ENCODE measurements at regions not wholly inside any gene's neighbourhood (a gene's known extent, or its start where the extent isn't known, plus 50 kb on each side); places are given as distances from the start of the nearest gene placed in this dataset.

- peaks cover 0 to 3% (median 0%) of the 10 kb centered on the region in 5 donors for H3K36me3 Mint-ChIP-seq
- no peaks in the 10 kb centered on the region for H3K27me3 ChIP-seq (ENCODE audit: control insufficient read depth in 2 of 2, insufficient read depth in 2 of 2, low read length in 2 of 2)
- DNase-seq (no peak), ATAC-seq (no peak)
- H3K9me3 Mint-ChIP-seq = peaks cover 0 to 16% (median 3%) of the 10 kb centered on the region in 11 donors
- H3K4me3 ChIP-seq (ENCODE audit: low read length) = no peak overlapping the region
- ChIA-PET POLR2A (no interaction called here), CTCF (no interaction called here)
- H3K4me3 Mint-ChIP-seq = no peak overlapping the region
- intact Hi-C loops (cut with micrococcal nuclease) = no loop called here
- H3K27ac Mint-ChIP-seq = no peak overlapping the region
- no peaks in the 10 kb centered on the region for H3K4me1 Mint-ChIP-seq
- H3K9me3 ChIP-seq (ENCODE audit: control insufficient read depth in 2 of 3, low read length in 3 of 3) = no peaks in the 10 kb centered on the region
- no peak overlapping the region for H3K27ac ChIP-seq (ENCODE audit: low read depth, low read length)
- peaks cover 0 to 5% (median 0%) of the 10 kb centered on the region in 5 donors for H3K27me3 Mint-ChIP-seq
- no peaks in the 10 kb centered on the region for H3K4me1 ChIP-seq (ENCODE audit: control insufficient read depth in 2 of 2, insufficient read depth in 2 of 2, low read length in 2 of 2)
- no peaks in the 10 kb centered on the region for H3K36me3 ChIP-seq (ENCODE audit: control insufficient read depth in 2 of 3, insufficient read depth in 3 of 3, low read length in 3 of 3)
Observed at GRCh38 chr4:189355590-189355989, 585.1 kb upstream of the FRG1 start.

- no peaks in the 10 kb centered on the region for H3K36me3 ChIP-seq (ENCODE audit: control insufficient read depth in 2 of 3, insufficient read depth in 3 of 3, low read length in 3 of 3)
- intact Hi-C loops (cut with micrococcal nuclease) = no loop called here
- Mint-ChIP-seq H3K4me3 (no peak overlapping the region), H3K4me1 (peaks cover 0 to 3% (median 0%) of the 10 kb centered on the region in 7 donors), H3K27ac (no peak overlapping the region), H3K9me3 (peaks cover 0 to 10% (median 3%) of the 10 kb centered on the region in 11 donors), H3K27me3 (no peaks in the 10 kb centered on the region), H3K36me3 (no peaks in the 10 kb centered on the region)
- CTCF ChIA-PET = no interaction called here
- H3K27me3 ChIP-seq (ENCODE audit: control insufficient read depth in 2 of 2, insufficient read depth in 2 of 2, low read length in 2 of 2) = no peaks in the 10 kb centered on the region
- no peaks in the 10 kb centered on the region for H3K4me1 ChIP-seq (ENCODE audit: control insufficient read depth in 2 of 2, insufficient read depth in 2 of 2, low read length in 2 of 2)
- H3K9me3 ChIP-seq (ENCODE audit: control insufficient read depth in 2 of 3, low read length in 3 of 3) = no peaks in the 10 kb centered on the region
- ATAC-seq (no peak), DNase-seq (no peak)
- no peak overlapping the region for H3K27ac ChIP-seq (ENCODE audit: low read depth, low read length)
- POLR2A ChIA-PET = no interaction called here
- no peak overlapping the region for H3K4me3 ChIP-seq (ENCODE audit: low read length)
Observed at GRCh38 chr4:189362364-189362763, 578.3 kb upstream of the FRG1 start.

- Mint-ChIP-seq H3K4me3 (no peak overlapping the region), H3K4me1 (peaks cover 0 to 3% (median 0%) of the 10 kb centered on the region in 7 donors), H3K36me3 (no peaks in the 10 kb centered on the region), H3K27me3 (no peaks in the 10 kb centered on the region), H3K9me3 (peaks cover 0 to 13% (median 4%) of the 10 kb centered on the region in 11 donors), H3K27ac (no peak overlapping the region)
- DNase-seq (no peak), ATAC-seq (no peak)
- no peak overlapping the region for H3K27ac ChIP-seq (ENCODE audit: low read depth, low read length)
- no peaks in the 10 kb centered on the region for H3K27me3 ChIP-seq (ENCODE audit: control insufficient read depth in 2 of 2, insufficient read depth in 2 of 2, low read length in 2 of 2)
- no peaks in the 10 kb centered on the region for H3K4me1 ChIP-seq (ENCODE audit: control insufficient read depth in 2 of 2, insufficient read depth in 2 of 2, low read length in 2 of 2)
- POLR2A ChIA-PET = no interaction called here
- intact Hi-C loops (cut with micrococcal nuclease) = no loop called here
- no peaks in the 10 kb centered on the region for H3K36me3 ChIP-seq (ENCODE audit: control insufficient read depth in 2 of 3, insufficient read depth in 3 of 3, low read length in 3 of 3)
- H3K4me3 ChIP-seq (ENCODE audit: low read length) = no peak overlapping the region
- no peaks in the 10 kb centered on the region for H3K9me3 ChIP-seq (ENCODE audit: control insufficient read depth in 2 of 3, low read length in 3 of 3)
- CTCF ChIA-PET = no interaction called here
Observed at GRCh38 chr4:189364032-189364449, 576.6 kb upstream of the FRG1 start.

DNA sequence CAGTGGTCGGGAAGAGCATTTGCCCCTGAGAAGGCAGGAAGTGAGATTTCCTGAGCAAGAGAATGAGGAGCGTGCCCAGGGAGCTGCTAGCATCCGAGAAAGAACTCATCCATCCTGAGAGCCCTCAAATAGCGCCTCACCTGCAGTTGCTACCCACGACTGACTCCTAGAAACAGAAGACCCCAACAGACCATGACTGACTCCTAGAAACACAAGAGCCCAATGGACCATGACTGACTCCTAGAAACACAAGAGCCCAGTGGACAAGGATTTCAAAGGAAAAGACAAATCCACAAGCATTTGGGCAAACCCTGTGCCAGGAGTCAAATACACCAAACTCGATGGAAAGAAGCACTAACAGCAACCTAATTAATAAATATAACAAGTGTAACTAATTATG, 575.2 kb upstream of the FRG1 start:
- POLR2A ChIA-PET = no interaction called here
- H3K4me1 Mint-ChIP-seq = peaks cover 0 to 3% (median 0%) of the 10 kb centered on the region in 7 donors
- Histone ChIP-seq H3K9me3 (ENCODE audit: control insufficient read depth in 2 of 3, low read length in 3 of 3) (no peaks in the 10 kb centered on the region), H3K27ac (ENCODE audit: low read depth, low read length) (no peak overlapping the region), H3K4me1 (ENCODE audit: control insufficient read depth in 2 of 2, insufficient read depth in 2 of 2, low read length in 2 of 2) (no peaks in the 10 kb centered on the region), H3K4me3 (ENCODE audit: low read length) (no peak overlapping the region), H3K27me3 (ENCODE audit: control insufficient read depth in 2 of 2, insufficient read depth in 2 of 2, low read length in 2 of 2) (no peaks in the 10 kb centered on the region), H3K36me3 (ENCODE audit: control insufficient read depth in 2 of 3, insufficient read depth in 3 of 3, low read length in 3 of 3) (no peaks in the 10 kb centered on the region)
- no peak overlapping the region for H3K27ac Mint-ChIP-seq
- CTCF ChIA-PET = no interaction called here
- no peak for DNase-seq
- no peak overlapping the region for H3K4me3 Mint-ChIP-seq
- H3K36me3 Mint-ChIP-seq = no peaks in the 10 kb centered on the region
- peaks cover 0 to 13% (median 3%) of the 10 kb centered on the region in 11 donors for H3K9me3 Mint-ChIP-seq
- no peak for ATAC-seq
- intact Hi-C loops (cut with micrococcal nuclease) = no loop called here
- no peaks in the 10 kb centered on the region for H3K27me3 Mint-ChIP-seq

- Histone ChIP-seq H3K27ac (ENCODE audit: low read depth, low read length) (no peak overlapping the region), H3K4me3 (ENCODE audit: low read length) (no peak overlapping the region), H3K9me3 (ENCODE audit: control insufficient read depth in 2 of 3, low read length in 3 of 3) (no peaks in the 10 kb centered on the region), H3K36me3 (ENCODE audit: control insufficient read depth in 2 of 3, insufficient read depth in 3 of 3, low read length in 3 of 3) (no peaks in the 10 kb centered on the region), H3K4me1 (ENCODE audit: control insufficient read depth in 2 of 2, insufficient read depth in 2 of 2, low read length in 2 of 2) (no peaks in the 10 kb centered on the region), H3K27me3 (ENCODE audit: control insufficient read depth in 2 of 2, insufficient read depth in 2 of 2, low read length in 2 of 2) (no peaks in the 10 kb centered on the region)
- Mint-ChIP-seq H3K9me3 (peaks cover 2 to 12% (median 4%) of the 10 kb centered on the region in 11 donors), H3K27ac (no peak overlapping the region), H3K4me1 (peaks cover 0 to 3% (median 0%) of the 10 kb centered on the region in 7 donors), H3K27me3 (no peaks in the 10 kb centered on the region), H3K36me3 (no peaks in the 10 kb centered on the region), H3K4me3 (no peak overlapping the region)
- no peak for DNase-seq
- POLR2A ChIA-PET = no interaction called here
- intact Hi-C loops (cut with micrococcal nuclease) = no loop called here
- CTCF ChIA-PET = no interaction called here
- ATAC-seq = no peak
Observed at GRCh38 chr4:189367832-189368231, 572.8 kb upstream of the FRG1 start.

- Mint-ChIP-seq H3K4me3 (no peak overlapping the region), H3K4me1 (no peaks in the 10 kb centered on the region), H3K27me3 (no peaks in the 10 kb centered on the region), H3K9me3 (peaks cover 3 to 19% (median 5%) of the 10 kb centered on the region in 11 donors), H3K27ac (no peak overlapping the region), H3K36me3 (no peaks in the 10 kb centered on the region)
- no peak for ATAC-seq
- Histone ChIP-seq H3K9me3 (ENCODE audit: control insufficient read depth in 2 of 3, low read length in 3 of 3) (no peaks in the 10 kb centered on the region), H3K27me3 (ENCODE audit: control insufficient read depth in 2 of 2, insufficient read depth in 2 of 2, low read length in 2 of 2) (no peaks in the 10 kb centered on the region), H3K27ac (ENCODE audit: low read depth, low read length) (no peak overlapping the region), H3K4me3 (ENCODE audit: low read length) (no peak overlapping the region), H3K36me3 (ENCODE audit: control insufficient read depth in 2 of 3, insufficient read depth in 3 of 3, low read length in 3 of 3) (no peaks in the 10 kb centered on the region), H3K4me1 (ENCODE audit: control insufficient read depth in 2 of 2, insufficient read depth in 2 of 2, low read length in 2 of 2) (no peaks in the 10 kb centered on the region)
- no peak for DNase-seq
- POLR2A ChIA-PET = no interaction called here
- CTCF ChIA-PET = no interaction called here
- intact Hi-C loops (cut with micrococcal nuclease) = no loop called here
Observed at GRCh38 chr4:189374176-189374575, 566.5 kb upstream of the FRG1 start.

- intact Hi-C loops (cut with micrococcal nuclease) = no loop called here
- Mint-ChIP-seq H3K27ac (no peak overlapping the region), H3K27me3 (no peaks in the 10 kb centered on the region), H3K4me1 (no peaks in the 10 kb centered on the region), H3K4me3 (no peak overlapping the region), H3K36me3 (no peaks in the 10 kb centered on the region), H3K9me3 (peaks cover 0 to 15% (median 5%) of the 10 kb centered on the region in 11 donors)
- Histone ChIP-seq H3K27ac (ENCODE audit: low read depth, low read length) (no peak overlapping the region), H3K4me3 (ENCODE audit: low read length) (no peak overlapping the region), H3K9me3 (ENCODE audit: control insufficient read depth in 2 of 3, low read length in 3 of 3) (no peaks in the 10 kb centered on the region), H3K4me1 (ENCODE audit: control insufficient read depth in 2 of 2, insufficient read depth in 2 of 2, low read length in 2 of 2) (no peaks in the 10 kb centered on the region), H3K27me3 (ENCODE audit: control insufficient read depth in 2 of 2, insufficient read depth in 2 of 2, low read length in 2 of 2) (no peaks in the 10 kb centered on the region), H3K36me3 (ENCODE audit: control insufficient read depth in 2 of 3, insufficient read depth in 3 of 3, low read length in 3 of 3) (no peaks in the 10 kb centered on the region)
- ChIA-PET POLR2A (no interaction called here), CTCF (no interaction called here)
- DNase-seq = no peak
- no peak for ATAC-seq
Observed at GRCh38 chr4:189376901-189377300, 563.8 kb upstream of the FRG1 start.
